Effector memory CD8-positive, alpha-beta T cell (primary cell): ENCODE measurements at regions not wholly inside any gene's neighbourhood (a gene's known extent, or its start where the extent isn't known, plus 50 kb on each side); places are given as distances from the start of the nearest gene placed in this dataset.

Source experiments
- ATAC-seq: fragments of 150-1000 bp; cut with Tn5 transposase; replicated peaks from 2 replicates; pipeline ENCODE4 v1.10.0; 2021; ENCODE audit warnings: mild to moderate bottlenecking, moderate library complexity
- DNase-seq, 3 experiments: peaks; one replicate each; pipeline ENCODE4 v3.0.0; 2021
- H3K27ac Mint-ChIP-seq, 2 donors: one replicate each; pipeline ENCODE4 v1.8.0; 2022; ENCODE audit warnings: mild to moderate bottlenecking in 2 of 2, mixed read lengths in 2 of 2, moderate library complexity in 2 of 2
- H3K27me3 Mint-ChIP-seq, 2 donors: one replicate each; pipeline ENCODE4 v1.8.0; 2022; ENCODE audit warnings: mixed read lengths in 2 of 2
- H3K36me3 Mint-ChIP-seq: one replicate; pipeline ENCODE4 v1.8.0; 2022; ENCODE audit warnings: mild to moderate bottlenecking, moderate library complexity, mixed read lengths; ENCODE audit not compliant: insufficient read depth
- H3K4me1 Mint-ChIP-seq, 2 donors: one replicate each; pipeline ENCODE4 v1.8.0; 2022; ENCODE audit warnings: low read depth in 2 of 2, mixed read lengths in 2 of 2
- H3K4me3 Mint-ChIP-seq, 2 donors: one replicate each; pipeline ENCODE4 v1.8.0; 2022; ENCODE audit warnings: mild to moderate bottlenecking in 2 of 2, mixed read lengths in 2 of 2, moderate library complexity in 2 of 2
- H3K9me3 Mint-ChIP-seq, 2 donors: one replicate each; pipeline ENCODE4 v1.8.0; 2022; ENCODE audit warnings: mixed read lengths in 2 of 2

- no peak overlapping the region for H3K27ac Mint-ChIP-seq
- peaks cover 0 to 10% of the 10 kb centered on the region in 2 donors for H3K4me1 Mint-ChIP-seq
- DNase-seq (no peak), ATAC-seq (no peak)
- no peak overlapping the region for H3K4me3 Mint-ChIP-seq
- no peaks in the 10 kb centered on the region for H3K9me3 Mint-ChIP-seq
- H3K27me3 Mint-ChIP-seq: peaks cover 62 to 74% of the 10 kb centered on the region in 2 donors
- H3K36me3 Mint-ChIP-seq: no peaks in the 10 kb centered on the region
Observed at GRCh38 chr5:1707467-1707866, 92.2 kb downstream of the MRPL36 start.

- no peak for DNase-seq
- Mint-ChIP-seq H3K9me3 (no peaks in the 10 kb centered on the region), H3K27ac (no peak overlapping the region), H3K27me3 (peaks cover 70 to 85% of the 10 kb centered on the region in 2 donors), H3K4me1 (peaks cover 0 to 10% of the 10 kb centered on the region in 2 donors), H3K4me3 (no peak overlapping the region), H3K36me3 (no peaks in the 10 kb centered on the region)
- ATAC-seq: no peak
Observed at GRCh38 chr5:1706428-1706827, 93.2 kb downstream of the MRPL36 start.

- Mint-ChIP-seq H3K4me3 (no peak overlapping the region), H3K4me1 (peaks cover 0 to 10% of the 10 kb centered on the region in 2 donors), H3K36me3 (no peaks in the 10 kb centered on the region), H3K9me3 (no peaks in the 10 kb centered on the region), H3K27me3 (peaks cover 75 to 89% of the 10 kb centered on the region in 2 donors), H3K27ac (no peak overlapping the region)
- ATAC-seq (no peak), DNase-seq (no peak)
Observed at GRCh38 chr5:1706021-1706420, 93.6 kb downstream of the MRPL36 start.

GRCh38 chr5:1704676-1705075 lies 95.0 kb downstream of the MRPL36 start:
- ATAC-seq (no peak), DNase-seq (no peak)
- no peaks in the 10 kb centered on the region for H3K36me3 Mint-ChIP-seq
- H3K4me1 Mint-ChIP-seq: peaks cover 0 to 8% of the 10 kb centered on the region in 2 donors
- no peaks in the 10 kb centered on the region for H3K9me3 Mint-ChIP-seq
- no peak overlapping the region for H3K4me3 Mint-ChIP-seq
- peaks cover 80 to 88% of the 10 kb centered on the region in 2 donors for H3K27me3 Mint-ChIP-seq
- H3K27ac Mint-ChIP-seq: no peak overlapping the region

- DNase-seq: no peak
- no peaks in the 10 kb centered on the region for H3K9me3 Mint-ChIP-seq
- no peaks in the 10 kb centered on the region for H3K36me3 Mint-ChIP-seq
- H3K4me1 Mint-ChIP-seq: peaks cover 0 to 4% of the 10 kb centered on the region in 2 donors
- no peak overlapping the region for H3K4me3 Mint-ChIP-seq
- peaks cover 80 to 88% of the 10 kb centered on the region in 2 donors for H3K27me3 Mint-ChIP-seq
- no peak for ATAC-seq
- no peak overlapping the region for H3K27ac Mint-ChIP-seq
Observed at GRCh38 chr5:1704266-1704665, 95.4 kb downstream of the MRPL36 start.

- DNase-seq (no peak), ATAC-seq (no peak)
- H3K4me3 Mint-ChIP-seq: no peak overlapping the region
- H3K27ac Mint-ChIP-seq: no peak overlapping the region
- H3K36me3 Mint-ChIP-seq: no peaks in the 10 kb centered on the region
- no peaks in the 10 kb centered on the region for H3K4me1 Mint-ChIP-seq
- H3K27me3 Mint-ChIP-seq: peaks cover 75 to 87% of the 10 kb centered on the region in 2 donors
- H3K9me3 Mint-ChIP-seq: no peaks in the 10 kb centered on the region
Observed at GRCh38 chr5:1703352-1704050, 96.1 kb downstream of the MRPL36 start.

- Mint-ChIP-seq H3K27ac (no peak overlapping the region), H3K4me1 (no peaks in the 10 kb centered on the region), H3K9me3 (no peaks in the 10 kb centered on the region), H3K4me3 (no peak overlapping the region), H3K27me3 (peaks cover 65 to 86% of the 10 kb centered on the region in 2 donors), H3K36me3 (no peaks in the 10 kb centered on the region)
- DNase-seq: no peak
- ATAC-seq: no peak
Observed at GRCh38 chr5:1702318-1702717, 97.3 kb downstream of the MRPL36 start.

GRCh38 chr5:1701884-1702283 lies 97.8 kb downstream of the MRPL36 start:
- H3K4me1 Mint-ChIP-seq: no peaks in the 10 kb centered on the region
- no peaks in the 10 kb centered on the region for H3K9me3 Mint-ChIP-seq
- no peaks in the 10 kb centered on the region for H3K36me3 Mint-ChIP-seq
- no peak overlapping the region for H3K27ac Mint-ChIP-seq
- H3K27me3 Mint-ChIP-seq: peaks cover 62 to 86% of the 10 kb centered on the region in 2 donors
- DNase-seq (no peak), ATAC-seq (no peak)
- H3K4me3 Mint-ChIP-seq: no peak overlapping the region

GRCh38 chr5:1701216-1701864 lies 98.3 kb downstream of the MRPL36 start:
- H3K9me3 Mint-ChIP-seq: no peaks in the 10 kb centered on the region

GRCh38 chr5:1699394-1699793 lies 100.2 kb downstream of the MRPL36 start:
- Mint-ChIP-seq H3K9me3 (no peaks in the 10 kb centered on the region), H3K4me1 (no peaks in the 10 kb centered on the region), H3K27me3 (peaks cover 49 to 68% of the 10 kb centered on the region in 2 donors), H3K36me3 (no peaks in the 10 kb centered on the region), H3K27ac (no peak overlapping the region), H3K4me3 (no peak overlapping the region)
- DNase-seq: no peak
- no peak for ATAC-seq

More at GRCh38 chr5:1701216-1701864, 98.3 kb downstream of the MRPL36 start:
- no peak for DNase-seq
- Mint-ChIP-seq H3K36me3 (no peaks in the 10 kb centered on the region), H3K4me1 (no peaks in the 10 kb centered on the region), H3K27ac (no peak overlapping the region), H3K4me3 (no peak overlapping the region), H3K27me3 (peaks cover 57 to 86% of the 10 kb centered on the region in 2 donors)
- ATAC-seq: no peak

GRCh38 chr5:1698589-1699316 lies 100.9 kb downstream of the MRPL36 start:
- H3K36me3 Mint-ChIP-seq: no peaks in the 10 kb centered on the region
- DNase-seq: no peak
- H3K4me1 Mint-ChIP-seq: no peaks in the 10 kb centered on the region
- H3K9me3 Mint-ChIP-seq: no peaks in the 10 kb centered on the region
- ATAC-seq: no peak
- peaks cover 49 to 68% of the 10 kb centered on the region in 2 donors for H3K27me3 Mint-ChIP-seq
- no peak overlapping the region for H3K4me3 Mint-ChIP-seq
- no peak overlapping the region for H3K27ac Mint-ChIP-seq

- Mint-ChIP-seq H3K4me1 (no peaks in the 10 kb centered on the region), H3K27me3 (peaks cover 19 to 34% of the 10 kb centered on the region in 2 donors), H3K9me3 (no peaks in the 10 kb centered on the region), H3K4me3 (no peak overlapping the region), H3K27ac (no peak overlapping the region), H3K36me3 (no peaks in the 10 kb centered on the region)
- DNase-seq (no peak), ATAC-seq (no peak)
Observed at GRCh38 chr5:1692381-1692780, 107.3 kb downstream of the MRPL36 start.

- no peak overlapping the region for H3K4me3 Mint-ChIP-seq
- H3K4me1 Mint-ChIP-seq: no peaks in the 10 kb centered on the region
- H3K27ac Mint-ChIP-seq: no peak overlapping the region
- DNase-seq: no peak
- H3K9me3 Mint-ChIP-seq: no peaks in the 10 kb centered on the region
- peaks cover 13 to 28% of the 10 kb centered on the region in 2 donors for H3K27me3 Mint-ChIP-seq
- no peaks in the 10 kb centered on the region for H3K36me3 Mint-ChIP-seq
- ATAC-seq: no peak
Observed at GRCh38 chr5:1687301-1687970, 112.2 kb downstream of the MRPL36 start.
